HG02870 (cell line): ENCODE measurements at regions not wholly inside any gene's neighbourhood (a gene's known extent, or its start where the extent isn't known, plus 50 kb on each side); places are given as distances from the start of the nearest gene placed in this dataset.

Experiments used
- ATAC-seq: cut with Tn5 transposase; IDR thresholded peaks from one replicate; pipeline ENCODE4 v1.9.1; 2021; ENCODE audit warnings: mild to moderate bottlenecking, moderate library complexity; ENCODE audit not compliant: unreplicated experiment

DNA sequence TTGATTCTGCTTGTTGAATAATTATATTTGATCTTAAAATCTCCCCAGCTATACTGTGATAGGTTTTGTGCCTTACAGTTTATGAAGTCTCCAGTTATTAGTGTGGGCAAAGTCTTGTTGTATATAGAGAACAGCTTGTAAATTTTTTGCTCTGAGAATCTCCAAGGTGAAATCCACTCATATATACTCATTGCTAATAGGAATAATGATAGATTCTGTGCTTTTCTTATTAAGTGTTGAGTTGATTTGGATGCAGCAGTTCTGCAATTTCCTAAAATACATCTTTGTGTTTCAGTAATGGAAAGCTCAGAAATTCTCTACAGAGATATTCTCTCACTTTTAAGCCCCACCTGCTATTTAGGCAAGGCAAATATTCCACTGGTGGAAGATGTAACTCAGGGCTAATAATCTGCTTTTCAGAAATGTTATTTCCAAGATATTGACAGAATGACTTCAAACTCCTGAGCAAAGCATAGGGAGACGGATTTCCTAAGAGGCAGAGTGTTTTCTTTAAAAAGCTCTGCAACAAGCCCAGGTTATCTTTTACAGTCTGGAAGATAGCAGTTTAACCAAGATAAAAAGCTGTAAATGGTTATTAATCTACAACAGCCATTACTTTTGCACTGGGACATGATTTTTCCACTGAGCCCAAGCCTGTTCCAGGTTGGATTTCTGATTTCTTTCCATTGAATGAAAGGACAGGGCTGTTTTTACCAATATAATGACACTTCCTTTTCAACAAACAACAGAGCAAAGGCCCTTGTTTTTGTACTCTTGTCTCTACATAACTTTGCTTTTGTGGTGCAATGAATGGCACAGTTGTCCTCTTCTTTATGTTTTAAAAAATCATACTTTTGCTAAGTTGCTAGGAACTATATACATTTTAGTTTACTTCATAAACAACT, 239.9 kb upstream of the ATP2B1 start:
- ATAC-seq = no peak

DNA sequence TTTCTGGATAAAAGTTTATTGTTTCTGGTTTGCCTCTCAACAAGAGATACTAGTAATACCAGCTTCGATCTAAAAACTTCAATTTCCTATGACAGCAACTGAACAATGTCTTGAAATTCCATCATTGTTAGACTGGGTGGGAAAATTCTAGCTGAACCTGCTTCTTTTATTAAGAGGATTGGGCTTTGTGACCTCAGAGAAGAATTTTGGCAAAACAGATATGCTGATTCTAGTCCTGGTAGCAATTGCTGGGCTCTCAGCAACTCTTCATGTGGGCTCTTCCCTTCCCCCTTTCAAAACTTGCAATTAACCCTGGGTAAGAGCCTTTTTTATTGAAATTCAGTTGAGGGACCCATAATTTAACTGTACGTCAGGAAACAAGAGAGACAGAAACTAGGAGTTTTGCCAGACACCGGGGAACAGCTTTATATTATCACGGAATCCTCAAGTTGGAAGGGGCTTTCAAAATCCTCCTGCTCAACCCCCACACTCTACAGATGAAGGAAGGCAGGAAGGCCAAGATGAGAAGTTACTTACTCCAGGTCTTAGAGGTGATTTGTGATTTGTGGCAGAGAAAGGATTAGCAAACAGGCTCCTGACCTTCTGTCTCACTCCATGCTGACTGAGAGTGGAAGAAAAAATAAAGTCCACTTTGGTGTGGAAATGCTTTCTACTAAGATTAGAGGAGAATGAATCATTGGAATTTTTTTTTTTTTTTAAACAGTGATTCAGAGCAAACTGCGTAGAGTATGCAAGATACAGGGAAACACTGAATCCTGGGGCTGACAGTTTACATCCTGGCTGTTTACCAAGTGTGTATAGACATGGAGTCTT, 239.0 kb upstream of the ATP2B1 start:
- no peak for ATAC-seq

DNA sequence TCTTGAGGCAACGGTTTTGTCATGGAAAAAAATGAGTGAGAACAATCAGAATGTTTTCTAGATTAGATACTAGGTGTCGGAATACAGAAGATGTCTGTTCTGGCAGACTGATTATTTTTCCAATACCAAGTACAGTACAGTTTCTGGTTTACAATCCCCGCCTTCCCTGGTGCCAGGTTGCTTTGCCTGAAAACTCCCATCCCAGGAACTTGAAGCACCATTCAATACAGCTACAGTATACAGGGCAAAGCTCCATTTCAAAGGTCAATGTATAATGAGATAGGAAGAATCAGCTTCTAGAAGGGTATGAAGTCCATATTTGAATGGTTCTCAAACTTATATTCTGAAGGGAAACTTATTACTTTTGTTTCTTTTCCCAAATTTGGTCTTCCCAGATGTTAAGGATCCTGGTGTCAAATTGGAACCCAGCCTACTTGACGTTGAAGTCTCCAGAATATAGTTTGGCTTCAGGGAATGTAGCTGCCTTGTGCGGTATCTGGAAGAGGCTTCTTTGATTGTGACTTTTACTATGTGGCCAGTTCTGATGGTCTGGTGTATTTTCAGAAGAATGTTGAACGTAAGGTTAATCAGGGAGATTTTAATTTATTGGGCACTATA, 238.0 kb upstream of the ATP2B1 start:
- ATAC-seq = no peak

GRCh38 chr12:89945123-89945522, 236.5 kb upstream of the ATP2B1 start:
- ATAC-seq = no peak

DNA sequence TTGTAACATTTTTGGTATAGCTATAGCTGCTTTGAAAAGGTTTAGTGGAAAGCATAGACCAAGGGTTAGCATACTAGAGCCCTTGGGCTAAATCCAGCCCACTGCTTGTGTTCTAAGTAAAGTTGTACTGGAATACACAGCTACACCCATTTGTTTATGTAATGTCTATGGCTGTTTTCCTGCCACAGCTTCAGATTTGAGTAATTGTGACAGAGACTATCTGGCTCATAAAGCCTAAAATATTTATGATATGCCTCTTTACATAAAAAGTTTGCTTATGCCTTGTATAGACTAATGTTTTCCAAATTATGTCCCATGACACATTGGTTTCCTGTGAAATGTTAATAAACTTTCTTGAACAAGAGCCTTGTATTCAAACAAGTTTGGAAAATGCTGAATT, 234.8 kb upstream of the ATP2B1 start:
- ATAC-seq = no peak

- no peak for ATAC-seq
Measured at GRCh38 chr12:89941436-89941835, 232.8 kb upstream of the ATP2B1 start.

DNA sequence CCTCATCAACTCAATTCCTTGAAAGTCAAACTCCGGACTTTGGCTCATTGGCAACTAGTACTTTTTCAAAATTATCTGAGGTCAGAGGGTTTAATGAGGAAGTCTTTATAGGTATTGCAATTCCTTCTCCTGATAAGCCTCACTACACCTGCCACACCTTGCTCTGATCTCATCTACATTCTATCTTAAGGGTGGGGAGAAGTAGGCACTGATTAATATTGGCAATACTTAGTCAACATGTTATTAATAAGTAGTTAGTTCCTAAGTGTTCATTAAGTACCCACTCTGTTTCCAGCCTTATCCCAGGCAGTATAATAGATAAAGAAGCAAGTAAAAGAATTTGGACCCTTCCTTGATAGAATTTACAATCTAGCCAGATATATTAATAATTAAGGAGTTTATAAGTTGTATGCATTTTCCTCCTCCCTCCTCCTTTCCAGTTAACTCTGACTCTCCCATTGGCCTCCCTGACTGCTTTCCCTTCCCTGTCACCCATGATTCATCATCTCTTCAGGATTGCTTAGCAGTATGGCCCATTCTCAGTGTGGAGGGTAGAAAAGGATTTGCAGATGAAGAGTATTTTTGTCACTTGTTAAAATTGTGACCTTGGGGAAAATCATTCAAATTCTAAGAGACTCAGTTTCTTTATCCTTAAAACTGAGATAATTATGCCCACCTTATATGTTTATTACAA, 231.0 kb upstream of the ATP2B1 start:
- ATAC-seq = no peak

DNA sequence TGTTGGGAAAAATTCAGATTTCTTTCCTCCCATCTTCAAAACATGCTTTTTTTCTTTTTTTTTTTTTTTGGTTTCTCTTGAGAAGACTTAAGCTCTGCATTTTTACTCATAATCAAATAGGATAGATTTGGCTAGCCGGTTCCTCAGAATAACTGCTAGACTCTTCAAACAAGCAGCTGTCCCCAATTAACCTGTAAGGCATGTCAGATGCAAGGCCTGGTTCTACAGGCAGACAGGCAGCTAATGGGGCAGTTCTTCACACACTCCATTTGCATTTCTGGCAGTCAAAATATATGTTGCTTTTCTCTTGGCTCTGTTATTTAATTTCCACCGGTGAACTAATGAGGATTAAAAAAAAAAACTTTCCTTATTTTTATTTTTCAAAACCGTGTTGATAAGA, 228.0 kb upstream of the ATP2B1 start:
- no peak for ATAC-seq

- peak; percentile 91 for ATAC-seq
Measured at GRCh38 chr12:89935850-89936249, 227.2 kb upstream of the ATP2B1 start.

- ATAC-seq = no peak
Measured at GRCh38 chr12:89933911-89934310, 225.3 kb upstream of the ATP2B1 start.

GRCh38 chr12:89932954-89933353, 224.3 kb upstream of the ATP2B1 start:
- ATAC-seq = no peak

DNA sequence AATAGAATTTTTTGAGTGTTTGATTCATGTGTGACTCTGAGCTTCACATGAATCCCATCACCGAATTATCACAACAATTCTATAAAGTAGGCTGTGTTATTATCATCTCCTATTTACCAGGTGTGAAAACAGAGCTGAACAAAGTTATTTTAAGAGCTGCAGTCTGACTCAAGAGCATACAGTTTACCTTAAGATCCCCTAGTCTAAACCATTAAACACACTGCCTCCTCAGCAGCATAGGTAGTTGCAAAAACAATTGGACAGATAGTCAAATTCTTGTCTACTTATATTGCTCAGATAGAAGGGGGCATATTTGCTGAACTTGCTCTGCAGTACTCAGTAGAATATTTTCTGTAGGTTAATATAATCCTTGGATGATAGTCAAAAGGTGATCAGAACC, 219.8 kb upstream of the ATP2B1 start:
- ATAC-seq = no peak

DNA sequence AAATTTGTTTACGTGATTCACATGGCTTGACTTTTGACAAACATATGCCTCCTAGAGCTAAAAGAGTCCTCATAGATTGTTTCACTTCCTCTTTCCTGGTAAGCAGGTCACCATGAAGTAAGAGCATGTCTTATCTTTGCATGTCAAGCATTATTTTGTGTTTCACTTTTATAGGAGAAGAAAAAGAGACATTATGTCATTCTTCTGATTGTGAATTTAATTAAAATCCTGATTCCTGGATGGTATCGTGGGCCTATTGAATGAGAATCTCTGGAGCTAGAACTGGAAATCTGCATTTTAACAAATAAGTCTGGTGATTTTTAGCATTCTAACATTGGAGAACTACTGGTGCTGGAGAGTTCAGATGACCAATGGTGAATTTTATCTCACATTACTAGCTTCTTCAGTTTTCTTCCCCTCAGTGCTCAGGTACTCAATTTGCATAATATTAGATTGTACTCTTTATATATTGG, 218.6 kb upstream of the ATP2B1 start:
- peak; percentile 99 for ATAC-seq

- no peak for ATAC-seq
Measured at GRCh38 chr12:89924191-89924590, 215.6 kb upstream of the ATP2B1 start.

- ATAC-seq = no peak
Measured at GRCh38 chr12:89923091-89923490, 214.5 kb upstream of the ATP2B1 start.

GRCh38 chr12:89920866-89921265, 212.2 kb upstream of the ATP2B1 start:
- ATAC-seq = no peak

GRCh38 chr12:89919241-89919906, 210.7 kb upstream of the ATP2B1 start:
- ATAC-seq = no peak

DNA sequence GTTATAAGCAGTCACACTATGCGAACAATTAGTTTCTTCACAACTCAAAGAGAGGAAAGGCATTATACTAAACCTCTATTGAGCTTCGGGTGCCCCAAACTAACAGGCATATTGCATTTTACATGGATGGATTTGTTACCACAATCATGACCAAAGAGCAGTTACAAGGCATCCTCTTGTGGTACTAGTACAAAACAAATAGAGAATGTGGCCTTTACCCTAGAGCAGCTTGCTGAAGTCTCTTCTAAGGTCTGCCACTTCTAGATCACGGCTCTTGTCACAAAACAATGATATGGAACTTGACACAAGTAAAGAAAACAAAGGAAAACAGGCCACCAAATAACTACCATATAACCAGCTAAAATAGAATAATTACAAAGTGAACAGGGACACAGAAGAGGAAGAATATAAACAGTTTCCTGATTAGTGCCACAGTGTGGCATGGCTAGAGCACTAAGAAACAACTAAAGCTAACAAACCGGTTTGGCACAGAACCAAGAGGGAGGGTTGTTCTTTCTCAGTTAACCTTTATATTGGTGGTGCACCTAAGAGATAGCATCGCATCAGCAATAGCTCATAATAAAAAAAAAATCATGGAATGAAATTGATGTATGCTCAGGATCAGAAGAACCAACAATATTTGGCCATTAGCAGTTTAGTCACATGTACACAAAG, 209.7 kb upstream of the ATP2B1 start:
- ATAC-seq = no peak

- ATAC-seq = no peak
Measured at GRCh38 chr12:89909753-89910152, 201.1 kb upstream of the ATP2B1 start.

DNA sequence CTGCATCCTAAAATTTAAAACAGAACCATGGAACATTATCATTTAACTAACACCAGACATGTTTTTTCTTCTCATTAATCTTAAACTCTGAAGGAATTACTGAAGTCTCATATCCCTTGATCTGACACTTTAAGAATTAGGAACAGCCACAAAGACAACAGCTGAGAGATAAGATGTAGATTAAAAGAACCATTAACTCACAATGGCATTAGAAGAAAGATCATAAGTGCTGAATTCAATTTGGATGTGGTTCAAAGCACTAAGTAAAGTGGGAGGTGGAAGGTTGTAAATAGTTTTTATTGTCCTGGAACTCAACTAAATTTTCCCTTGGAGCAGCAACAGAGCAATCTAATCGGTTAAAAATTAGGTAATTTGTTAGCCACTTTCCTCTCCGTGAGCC, 199.0 kb upstream of the ATP2B1 start:
- no peak for ATAC-seq
